Testis (tissue), 2 donors: ENCODE measurements at regions not wholly inside any gene's neighbourhood (a gene's known extent, or its start where the extent isn't known, plus 50 kb on each side); places are given as distances from the start of the nearest gene placed in this dataset.

Experiments
- DNase-seq: peaks from one replicate; pipeline ENCODE4 v3.0.0-alpha.2; 2019
- H3K27ac ChIP-seq, 2 donors: fragments of 200-600 bp; sonication (generic); one replicate each; pipeline ENCODE4 v1.5.1; 2019
- H3K27me3 ChIP-seq: fragments of 200-600 bp; sonication (generic); one replicate; pipeline ENCODE4 v1.5.1; 2019
- H3K36me3 ChIP-seq: fragments of 200-600 bp; sonication (generic); one replicate; pipeline ENCODE4 v1.5.1; 2017; ENCODE audit warnings: low read depth; ENCODE audit errors: missing control alignments
- H3K4me1 ChIP-seq: fragments of 200-600 bp; sonication (generic); one replicate; pipeline ENCODE4 v1.5.1; 2019
- H3K4me3 ChIP-seq, 2 donors: fragments of 200-600 bp; sonication (generic); one replicate each; pipeline ENCODE4 v1.5.1; 2017 to 2019
- H3K9me3 ChIP-seq: fragments of 200-600 bp; sonication (generic); one replicate; pipeline ENCODE4 v1.5.1; 2017
- CTCF ChIP-seq, 3 experiments: fragments of 450-650 bp in 2 of 3; fragments of 200-600 bp in 1 of 3; sonication (generic) in 1 of 3; IDR thresholded peaks; one replicate each; pipeline ENCODE4 v1.5.1; 2016 to 2019; ENCODE audit warnings: antibody characterized with exemption in 3 of 3, mild to moderate bottlenecking in 2 of 3, moderate library complexity in 1 of 3
- POLR2A ChIP-seq: fragments of 450-650 bp; IDR thresholded peaks from one replicate; pipeline ENCODE4 v1.6.1; 2017; ENCODE audit warnings: antibody characterized with exemption, mild to moderate bottlenecking, moderate library complexity
- WGBS, 2 donors: methylation state at CpG; one replicate each; pipeline ENCODE4 v1.1.5; 2018; 5-methylcytosine and 5-hydroxymethylcytosine counted together
- intact Hi-C: fragments of 100-400 bp; cut with DNase I; formaldehyde crosslinking; loops from one replicate; pipeline ENCODE4 v1.15.1; 2023; ENCODE audit warnings: low total_unique reads

- no peaks in the 10 kb centered on the region for H3K4me1 ChIP-seq
- no peak for DNase-seq
- no peaks in the 10 kb centered on the region for H3K27me3 ChIP-seq
- no peak overlapping the region for H3K4me3 ChIP-seq
- WGBS, 2 donors: 63 to 86% methylated on average over 8 of the region's 8 CpGs
- H3K27ac ChIP-seq: no peak overlapping the region
- intact Hi-C loops: no loop called here
- H3K9me3 ChIP-seq: no peaks in the 10 kb centered on the region
- no peaks in the 10 kb centered on the region for H3K36me3 ChIP-seq
- TF ChIP-seq POLR2A: no peak
- TF ChIP-seq CTCF (IDR thresholded peaks at IDR 0.05): no peak
Measured at GRCh38 chr5:163094492-163095180, 342.8 kb upstream of the CCNG1 start.

GRCh38 chr5:163104464-163104863 is 332.9 kb upstream of the CCNG1 start:
- 50 to 55% methylated on average over 5 of the region's 5 CpGs for WGBS, 2 donors
- H3K4me1 ChIP-seq: no peaks in the 10 kb centered on the region
- intact Hi-C loops: no loop called here
- peak; percentile 17 for DNase-seq
- H3K27me3 ChIP-seq: no peaks in the 10 kb centered on the region
- no peak overlapping the region for H3K27ac ChIP-seq
- TF ChIP-seq POLR2A: no peak
- TF ChIP-seq CTCF (IDR thresholded peaks at IDR 0.05): no peak
- no peak overlapping the region for H3K4me3 ChIP-seq
- H3K36me3 ChIP-seq: no peaks in the 10 kb centered on the region
- no peaks in the 10 kb centered on the region for H3K9me3 ChIP-seq

GRCh38 chr5:163105456-163105855 is 331.9 kb upstream of the CCNG1 start:
- no peaks in the 10 kb centered on the region for H3K9me3 ChIP-seq
- H3K4me1 ChIP-seq: no peaks in the 10 kb centered on the region
- WGBS, 2 donors: 69 to 75% methylated on average over 2 of the region's 2 CpGs
- intact Hi-C loops: no loop called here
- TF ChIP-seq POLR2A (no peak), CTCF (IDR thresholded peaks at IDR 0.05) (no peak)
- no peak for DNase-seq
- H3K27me3 ChIP-seq: no peaks in the 10 kb centered on the region
- no peaks in the 10 kb centered on the region for H3K36me3 ChIP-seq
- no peak overlapping the region for H3K27ac ChIP-seq
- H3K4me3 ChIP-seq: no peak overlapping the region

- Histone ChIP-seq H3K4me1 (no peaks in the 10 kb centered on the region), H3K27ac (no peak overlapping the region), H3K27me3 (no peaks in the 10 kb centered on the region), H3K36me3 (no peaks in the 10 kb centered on the region), H3K4me3 (no peak overlapping the region), H3K9me3 (no peaks in the 10 kb centered on the region)
- 79 to 87% methylated on average over 1 of the region's 1 CpG for WGBS, 2 donors
- TF ChIP-seq CTCF (IDR thresholded peaks at IDR 0.05) (no peak), POLR2A (no peak)
- intact Hi-C loops: no loop called here
- no peak for DNase-seq
Measured at GRCh38 chr5:163106098-163106497, 331.3 kb upstream of the CCNG1 start.

- no peak for DNase-seq
- Histone ChIP-seq H3K4me1 (no peaks in the 10 kb centered on the region), H3K4me3 (no peak overlapping the region), H3K9me3 (no peaks in the 10 kb centered on the region), H3K36me3 (no peaks in the 10 kb centered on the region), H3K27me3 (no peaks in the 10 kb centered on the region), H3K27ac (no peak overlapping the region)
- TF ChIP-seq POLR2A: no peak
- no peak for TF ChIP-seq CTCF (IDR thresholded peaks at IDR 0.05)
- WGBS, 2 donors: 88 to 91% methylated on average over 1 of the region's 1 CpG
- intact Hi-C loops: no loop called here
Measured at GRCh38 chr5:163108351-163108750, 329.0 kb upstream of the CCNG1 start.
